Left ventricle myocardium inferior (tissue), 1 donor: ENCODE measurements at regions not wholly inside any gene's neighbourhood (a gene's known extent, or its start where the extent isn't known, plus 50 kb on each side); places are given as distances from the start of the nearest gene placed in this dataset.

ENCODE experiments used
- DNase-seq: peaks from one replicate; pipeline ENCODE4 v3.0.0-alpha.2; 2020
- H3K27ac ChIP-seq: fragments of 200-600 bp; replicated peaks from 2 replicates; pipeline ENCODE4 v1.8.0; 2021
- H3K27me3 ChIP-seq: fragments of 200-600 bp; 2 replicates; pipeline ENCODE4 v1.8.0; 2021; ENCODE audit warnings: low read depth
- H3K36me3 ChIP-seq: fragments of 200-600 bp; 2 replicates; pipeline ENCODE4 v1.8.0; 2021
- H3K4me1 ChIP-seq: fragments of 200-600 bp; 2 replicates; pipeline ENCODE4 v1.8.0; 2021
- H3K4me3 ChIP-seq: fragments of 200-600 bp; 2 replicates; pipeline ENCODE4 v1.8.0; 2021; ENCODE audit warnings: mild to moderate bottlenecking, moderate library complexity
- H3K9me3 ChIP-seq: fragments of 200-600 bp; replicated peaks from 2 replicates; pipeline ENCODE4 v1.8.0; 2021
- intact Hi-C: fragments of 100-400 bp; cut with micrococcal nuclease; formaldehyde crosslinking; loops from one replicate; pipeline ENCODE4 v1.11.0; 2022
- TF ChIP-seq, protein P1 (sequence below): fragments of 200-600 bp; IDR thresholded peaks from 2 replicates; pipeline ENCODE4 v1.8.0; 2021; ENCODE audit warnings: antibody characterized with exemption, mild to moderate bottlenecking, borderline replicate concordance
- donor health status: DM: no; HTN: yes; CAD: no; lungs with severe emphysema.

DNA sequence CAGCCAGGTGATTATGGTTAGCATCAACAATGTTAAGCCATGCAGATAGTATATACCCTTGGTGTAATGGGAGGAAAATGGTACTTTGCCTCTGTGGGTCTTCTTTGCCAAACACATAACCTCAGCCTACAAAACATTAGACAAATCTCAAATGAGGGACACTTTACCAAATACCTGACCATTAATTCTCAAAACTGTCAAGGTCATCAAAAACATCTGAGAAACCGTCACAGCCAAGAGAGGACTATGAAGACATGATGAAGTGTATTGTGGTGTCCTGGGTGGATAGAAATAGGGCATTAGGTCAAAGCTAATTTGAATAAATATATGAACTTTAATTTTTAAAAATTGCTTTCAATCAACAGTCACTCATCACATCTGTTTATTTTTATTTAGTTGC, 1036.1 kb downstream of the AGBL1 start:
- no peaks in the 10 kb centered on the region for H3K4me1 ChIP-seq
- TF ChIP-seq, protein P1, sequence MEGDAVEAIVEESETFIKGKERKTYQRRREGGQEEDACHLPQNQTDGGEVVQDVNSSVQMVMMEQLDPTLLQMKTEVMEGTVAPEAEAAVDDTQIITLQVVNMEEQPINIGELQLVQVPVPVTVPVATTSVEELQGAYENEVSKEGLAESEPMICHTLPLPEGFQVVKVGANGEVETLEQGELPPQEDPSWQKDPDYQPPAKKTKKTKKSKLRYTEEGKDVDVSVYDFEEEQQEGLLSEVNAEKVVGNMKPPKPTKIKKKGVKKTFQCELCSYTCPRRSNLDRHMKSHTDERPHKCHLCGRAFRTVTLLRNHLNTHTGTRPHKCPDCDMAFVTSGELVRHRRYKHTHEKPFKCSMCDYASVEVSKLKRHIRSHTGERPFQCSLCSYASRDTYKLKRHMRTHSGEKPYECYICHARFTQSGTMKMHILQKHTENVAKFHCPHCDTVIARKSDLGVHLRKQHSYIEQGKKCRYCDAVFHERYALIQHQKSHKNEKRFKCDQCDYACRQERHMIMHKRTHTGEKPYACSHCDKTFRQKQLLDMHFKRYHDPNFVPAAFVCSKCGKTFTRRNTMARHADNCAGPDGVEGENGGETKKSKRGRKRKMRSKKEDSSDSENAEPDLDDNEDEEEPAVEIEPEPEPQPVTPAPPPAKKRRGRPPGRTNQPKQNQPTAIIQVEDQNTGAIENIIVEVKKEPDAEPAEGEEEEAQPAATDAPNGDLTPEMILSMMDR: no peak

DNA sequence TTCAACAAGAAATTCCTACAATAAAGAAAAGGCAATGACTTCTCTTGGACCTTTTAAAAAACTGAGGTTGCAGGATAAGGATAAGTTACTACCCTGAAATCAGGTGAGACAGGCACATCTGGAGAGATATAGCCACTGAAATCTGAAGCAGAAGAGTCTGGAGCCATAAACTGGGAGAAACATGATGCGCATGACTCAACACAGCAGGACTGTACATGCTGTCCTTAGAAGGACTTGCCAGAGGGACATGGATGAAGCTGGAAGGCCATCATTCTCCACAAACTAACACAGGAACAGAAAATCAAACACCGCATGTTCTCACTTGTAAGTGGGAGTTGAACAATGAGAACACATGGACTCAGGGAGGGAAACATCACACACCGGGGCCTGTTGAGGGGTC, 1020.2 kb downstream of the AGBL1 start:
- H3K9me3 ChIP-seq: peaks cover 23% of the 10 kb centered on the region
- intact Hi-C loops: no loop called here
- TF ChIP-seq, protein P1: no peak
- H3K4me1 ChIP-seq: no peaks in the 10 kb centered on the region
- no peak overlapping the region for H3K4me3 ChIP-seq
- no peak overlapping the region for H3K27ac ChIP-seq
- no peaks in the 10 kb centered on the region for H3K36me3 ChIP-seq
- peaks cover 6% of the 10 kb centered on the region for H3K27me3 ChIP-seq
- DNase-seq: no peak

More for the DNA sequence above, 1036.1 kb downstream of the AGBL1 start:
- H3K4me3 ChIP-seq: no peak overlapping the region
- DNase-seq: no peak
- intact Hi-C loops: no loop called here
- no peak overlapping the region for H3K27ac ChIP-seq
- no peaks in the 10 kb centered on the region for H3K9me3 ChIP-seq
- no peaks in the 10 kb centered on the region for H3K27me3 ChIP-seq
- H3K36me3 ChIP-seq: no peaks in the 10 kb centered on the region

DNA sequence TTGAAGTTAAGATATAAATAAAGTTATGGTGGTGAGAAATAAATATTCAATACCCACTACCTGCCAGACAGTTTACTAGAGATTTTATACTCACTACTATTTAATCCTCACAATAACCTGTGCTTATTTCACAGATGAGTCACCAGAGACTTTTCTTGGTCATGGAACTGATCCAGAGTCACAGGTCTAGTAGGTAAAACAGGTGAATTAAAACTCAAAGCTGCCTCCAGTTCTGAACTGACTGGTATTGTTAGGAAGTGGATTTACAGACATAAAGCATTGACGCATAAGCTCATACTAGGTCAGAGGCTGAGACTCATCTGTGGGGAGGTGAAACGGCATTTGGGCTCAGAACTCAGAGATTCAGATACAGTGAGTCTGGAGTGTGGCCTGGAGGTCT, 1009.9 kb downstream of the AGBL1 start:
- H3K4me1 ChIP-seq: no peaks in the 10 kb centered on the region
- H3K4me3 ChIP-seq: no peak overlapping the region
- H3K27ac ChIP-seq: no peak overlapping the region
- no peaks in the 10 kb centered on the region for H3K27me3 ChIP-seq
- intact Hi-C loops: no loop called here
- DNase-seq: no peak
- TF ChIP-seq, protein P1: no peak
- H3K9me3 ChIP-seq: no peaks in the 10 kb centered on the region
- H3K36me3 ChIP-seq: no peaks in the 10 kb centered on the region

DNA sequence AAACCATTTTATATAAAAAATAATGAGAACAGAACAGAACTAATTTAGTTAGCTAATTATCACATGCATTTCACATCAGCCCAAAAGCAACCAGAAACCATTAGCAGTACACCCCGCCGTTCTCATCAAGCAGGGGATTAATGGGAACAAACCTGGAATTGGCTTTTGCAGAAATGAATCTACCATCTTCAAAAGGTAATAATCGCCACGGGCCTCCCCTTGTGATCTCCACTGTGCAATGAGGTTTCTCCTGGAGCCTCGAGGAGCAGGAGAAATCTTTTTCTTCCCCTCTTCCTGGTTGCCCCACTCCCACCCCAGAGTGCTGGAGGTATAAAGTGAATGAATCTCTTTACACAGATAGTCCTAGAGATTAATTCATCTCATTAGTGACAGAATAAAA, 1003.5 kb downstream of the AGBL1 start:
- no peak for DNase-seq
- TF ChIP-seq, protein P1: no peak
- H3K27ac ChIP-seq: no peak overlapping the region
- no peaks in the 10 kb centered on the region for H3K9me3 ChIP-seq
- no peaks in the 10 kb centered on the region for H3K4me1 ChIP-seq
- H3K36me3 ChIP-seq: no peaks in the 10 kb centered on the region
- intact Hi-C loops: no loop called here
- no peaks in the 10 kb centered on the region for H3K27me3 ChIP-seq
- no peak overlapping the region for H3K4me3 ChIP-seq

DNA sequence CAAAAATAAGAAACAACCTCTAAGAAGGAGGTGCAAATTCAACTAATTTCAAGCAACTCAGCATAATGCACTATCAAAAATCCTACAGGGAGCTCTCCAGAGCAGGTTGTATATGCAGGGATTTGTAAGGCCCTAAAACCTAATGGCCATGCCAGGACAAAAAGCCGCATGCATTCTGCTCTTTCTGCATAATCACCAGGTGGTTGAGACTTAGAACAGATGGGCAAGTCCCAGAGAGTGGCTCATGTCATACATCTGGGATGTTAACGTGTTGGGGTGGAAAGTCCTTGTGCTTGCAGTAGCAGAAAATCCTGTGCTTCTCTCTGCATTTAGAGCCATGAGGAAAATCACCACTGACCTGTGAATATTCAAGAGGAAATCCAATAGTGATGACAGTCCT, 1002.9 kb downstream of the AGBL1 start:
- TF ChIP-seq, protein P1: no peak
- no peaks in the 10 kb centered on the region for H3K36me3 ChIP-seq
- no peaks in the 10 kb centered on the region for H3K9me3 ChIP-seq
- H3K27ac ChIP-seq: no peak overlapping the region
- no peaks in the 10 kb centered on the region for H3K27me3 ChIP-seq
- H3K4me3 ChIP-seq: no peak overlapping the region
- intact Hi-C loops: no loop called here
- H3K4me1 ChIP-seq: no peaks in the 10 kb centered on the region
- DNase-seq: no peak

DNA sequence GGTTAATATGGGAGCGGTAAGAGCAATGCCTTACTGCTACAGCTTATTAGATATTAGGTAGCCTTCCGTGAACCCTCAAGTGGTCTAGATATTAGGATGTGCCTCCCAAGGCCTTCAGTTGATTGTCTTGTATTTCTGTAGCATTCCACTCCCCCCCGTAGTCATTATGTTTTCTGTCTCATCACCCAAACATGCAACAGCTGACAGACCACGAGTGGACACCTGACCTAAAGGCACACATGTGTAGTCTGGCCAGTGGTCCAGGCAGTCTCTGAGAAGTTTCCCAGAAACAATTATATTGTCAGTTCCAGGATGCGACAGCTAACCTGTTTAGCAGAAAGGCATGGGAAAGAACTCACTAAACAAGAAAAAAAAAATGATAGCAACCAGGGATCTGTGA, 1000.9 kb downstream of the AGBL1 start:
- TF ChIP-seq, protein P1: no peak
- intact Hi-C loops: no loop called here
- no peaks in the 10 kb centered on the region for H3K9me3 ChIP-seq
- H3K4me3 ChIP-seq: no peak overlapping the region
- DNase-seq: no peak
- H3K36me3 ChIP-seq: no peaks in the 10 kb centered on the region
- no peaks in the 10 kb centered on the region for H3K27me3 ChIP-seq
- no peaks in the 10 kb centered on the region for H3K4me1 ChIP-seq
- H3K27ac ChIP-seq: no peak overlapping the region
